ENCODE measurements at regions not wholly inside any gene's neighbourhood (a gene's known extent, or its start where the extent isn't known, plus 50 kb on each side); places are given as distances from the start of the nearest gene placed in this dataset.

DNA sequence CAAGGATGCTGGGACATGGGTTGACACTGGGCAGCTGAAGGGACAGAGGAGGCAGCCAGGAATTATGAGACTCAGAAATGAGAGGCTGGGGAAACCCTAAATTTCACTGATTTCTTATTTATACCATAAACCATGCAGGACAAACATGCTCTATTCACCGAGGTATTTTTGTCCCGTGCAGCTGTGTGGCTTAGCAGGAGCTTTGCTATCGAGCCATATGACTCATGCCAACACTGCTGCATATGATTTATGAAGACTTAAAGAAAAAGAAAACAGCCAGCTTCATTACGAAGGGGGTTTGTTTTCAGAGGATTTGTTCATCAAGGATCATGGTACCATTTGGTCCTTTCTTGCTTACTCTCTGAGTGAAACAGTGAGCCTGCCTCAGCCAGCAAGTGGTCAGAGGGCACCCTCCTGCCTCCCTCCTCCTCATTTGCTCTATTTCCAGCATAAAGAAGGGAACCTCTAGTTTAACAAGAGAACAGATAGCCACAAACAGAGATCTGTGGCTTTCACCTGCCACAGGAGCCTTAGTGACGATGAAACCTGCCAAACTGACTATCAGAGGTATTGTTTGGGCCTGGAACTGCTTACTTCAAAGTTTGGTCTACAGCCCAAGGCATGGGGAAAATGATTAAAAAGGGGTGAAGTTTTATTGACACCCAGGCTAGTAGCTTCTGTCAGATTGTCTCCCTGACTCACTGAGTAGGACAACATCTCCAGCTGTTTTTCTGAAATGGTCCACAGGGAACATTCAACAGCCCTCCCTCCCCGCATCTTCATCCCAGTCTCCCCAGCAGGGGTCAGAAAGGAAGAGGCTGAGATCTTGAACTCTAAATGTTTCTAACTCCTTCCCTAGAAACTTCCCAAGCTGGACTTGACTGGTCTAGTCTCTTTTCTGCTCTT is 80.1 kb upstream of the MAML3 start:
- peak; percentile 64 to 94 (median 90) for DNase-seq
- Histone ChIP-seq H3K4me3 (ENCODE audit: control insufficient read depth in 1 of 7, extremely low read depth in 1 of 7, insufficient read depth in 4 of 7, low read depth in 2 of 7, low read length in 6 of 7) (peak overlapping the region in 3 of 7 experiments; percentile 8 to 42 (median 41)), H3K4me1 (ENCODE audit: control extremely low read depth in 1 of 4, control insufficient read depth in 4 of 4, insufficient read depth in 4 of 4, low read length in 3 of 4) (peaks cover 23 to 44% (median 42%) of the 10 kb centered on the region in 4 experiments), H3K27ac (ENCODE audit: insufficient read depth in 1 of 2, low read depth in 1 of 2, low read length in 2 of 2, poor library complexity in 1 of 2, severe bottlenecking in 2 of 2) (no peak overlapping the region), H3K36me3 (ENCODE audit: control insufficient read depth in 4 of 4, insufficient read depth in 4 of 4, low read length in 3 of 4) (no peaks in the 10 kb centered on the region), H3K9me3 (ENCODE audit: control extremely low read depth in 1 of 5, control insufficient read depth in 4 of 5, insufficient read depth in 2 of 5, low read depth in 1 of 5, low read length in 4 of 5) (no peaks in the 10 kb centered on the region), H3K27me3 (replicated peaks in 2 of 5; ENCODE audit: control insufficient read depth in 4 of 5, insufficient read depth in 5 of 5, low read length in 4 of 5) (no peaks in the 10 kb centered on the region)
- ChIA-PET POLR2A (no interaction called here), CTCF (interaction anchor here (0.6 to 1.5 kb wide), 5 partner anchors 10 to 395 kb away, joined by 3 to 8 read pairs (median 3); no protein-coding TSS in a partner anchor)
- 22% methylated on average over 5 of the region's 6 CpGs for WGBS (ENCODE audit: insufficient coverage)

DNA sequence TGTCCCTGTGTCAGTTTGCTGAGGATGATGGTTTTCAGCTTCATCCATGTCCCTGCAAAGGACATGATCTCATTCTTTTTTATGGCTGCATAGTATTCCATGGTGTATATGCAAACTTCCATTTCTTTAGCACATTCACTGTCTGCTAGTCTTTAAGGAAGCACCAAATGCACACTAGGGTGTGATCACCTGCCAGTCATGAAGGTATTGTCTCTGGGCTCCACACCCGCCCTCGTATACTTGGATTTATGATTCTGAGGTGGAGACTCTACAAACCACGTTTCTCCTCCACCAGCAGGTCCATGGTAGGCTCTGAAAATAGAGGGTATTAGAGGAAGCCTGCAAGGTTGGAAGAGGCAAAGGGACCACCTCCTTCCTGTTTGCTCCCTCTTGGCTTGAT is 75.9 kb upstream of the MAML3 start:
- Histone ChIP-seq H3K9me3 (ENCODE audit: control extremely low read depth in 1 of 5, control insufficient read depth in 4 of 5, insufficient read depth in 2 of 5, low read depth in 1 of 5, low read length in 4 of 5) (no peaks in the 10 kb centered on the region), H3K27ac (ENCODE audit: insufficient read depth in 1 of 2, low read depth in 1 of 2, low read length in 2 of 2, poor library complexity in 1 of 2, severe bottlenecking in 2 of 2) (no peak overlapping the region), H3K4me1 (ENCODE audit: control extremely low read depth in 1 of 4, control insufficient read depth in 4 of 4, insufficient read depth in 4 of 4, low read length in 3 of 4) (peaks cover 9 to 18% (median 16%) of the 10 kb centered on the region in 4 experiments), H3K36me3 (ENCODE audit: control insufficient read depth in 4 of 4, insufficient read depth in 4 of 4, low read length in 3 of 4) (no peaks in the 10 kb centered on the region), H3K4me3 (ENCODE audit: control insufficient read depth in 1 of 7, extremely low read depth in 1 of 7, insufficient read depth in 4 of 7, low read depth in 2 of 7, low read length in 6 of 7) (no peak overlapping the region), H3K27me3 (replicated peaks in 2 of 5; ENCODE audit: control insufficient read depth in 4 of 5, insufficient read depth in 5 of 5, low read length in 4 of 5) (no peaks in the 10 kb centered on the region)
- CTCF ChIA-PET: interaction anchor here (0.9 kb wide), 1 partner anchor 127 kb away, joined by 4 read pairs; no protein-coding TSS in a partner anchor
- POLR2A ChIA-PET: no interaction called here
- DNase-seq: no peak
- no CpG with 5 or more reads among the region's 3 CpGs for WGBS (ENCODE audit: insufficient coverage)

DNA sequence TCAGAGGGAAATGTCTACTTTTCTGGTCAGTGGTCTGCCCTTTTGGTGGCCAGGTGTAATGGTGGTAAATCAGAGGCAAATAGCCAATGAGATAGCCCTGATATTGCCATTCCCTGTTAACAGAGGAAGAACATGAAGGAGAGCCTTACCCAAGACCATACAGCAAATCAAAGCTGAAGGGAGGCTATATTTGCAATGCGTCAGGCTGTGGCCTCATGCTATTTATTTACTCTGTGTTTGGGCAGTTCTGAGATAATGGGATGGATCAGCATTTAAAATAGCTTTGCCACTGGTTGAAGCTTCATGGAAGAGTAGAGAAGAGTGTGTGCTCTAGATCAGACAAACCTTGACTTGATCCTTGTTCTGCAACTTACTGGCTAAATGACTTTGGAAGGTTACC is 73.3 kb upstream of the MAML3 start:
- ChIA-PET CTCF (interaction anchor here (1.1 kb wide), 1 partner anchor 12 kb away, joined by 3 read pairs; no protein-coding TSS in a partner anchor), POLR2A (no interaction called here)
- no peak overlapping the region for H3K4me3 ChIP-seq (ENCODE audit: control insufficient read depth in 1 of 7, extremely low read depth in 1 of 7, insufficient read depth in 4 of 7, low read depth in 2 of 7, low read length in 6 of 7)
- 100% methylated on average over 1 of the region's 1 CpG for WGBS (ENCODE audit: insufficient coverage)
- DNase-seq: no peak
- no peak overlapping the region for H3K27ac ChIP-seq (ENCODE audit: insufficient read depth in 1 of 2, low read depth in 1 of 2, low read length in 2 of 2, poor library complexity in 1 of 2, severe bottlenecking in 2 of 2)
- no peaks in the 10 kb centered on the region for H3K27me3 ChIP-seq (replicated peaks in 2 of 5; ENCODE audit: control insufficient read depth in 4 of 5, insufficient read depth in 5 of 5, low read length in 4 of 5)
- peaks cover 0 to 3% (median 0%) of the 10 kb centered on the region in 4 experiments for H3K4me1 ChIP-seq (ENCODE audit: control extremely low read depth in 1 of 4, control insufficient read depth in 4 of 4, insufficient read depth in 4 of 4, low read length in 3 of 4)
- H3K9me3 ChIP-seq (ENCODE audit: control extremely low read depth in 1 of 5, control insufficient read depth in 4 of 5, insufficient read depth in 2 of 5, low read depth in 1 of 5, low read length in 4 of 5): no peaks in the 10 kb centered on the region
- no peaks in the 10 kb centered on the region for H3K36me3 ChIP-seq (ENCODE audit: control insufficient read depth in 4 of 4, insufficient read depth in 4 of 4, low read length in 3 of 4)

DNA sequence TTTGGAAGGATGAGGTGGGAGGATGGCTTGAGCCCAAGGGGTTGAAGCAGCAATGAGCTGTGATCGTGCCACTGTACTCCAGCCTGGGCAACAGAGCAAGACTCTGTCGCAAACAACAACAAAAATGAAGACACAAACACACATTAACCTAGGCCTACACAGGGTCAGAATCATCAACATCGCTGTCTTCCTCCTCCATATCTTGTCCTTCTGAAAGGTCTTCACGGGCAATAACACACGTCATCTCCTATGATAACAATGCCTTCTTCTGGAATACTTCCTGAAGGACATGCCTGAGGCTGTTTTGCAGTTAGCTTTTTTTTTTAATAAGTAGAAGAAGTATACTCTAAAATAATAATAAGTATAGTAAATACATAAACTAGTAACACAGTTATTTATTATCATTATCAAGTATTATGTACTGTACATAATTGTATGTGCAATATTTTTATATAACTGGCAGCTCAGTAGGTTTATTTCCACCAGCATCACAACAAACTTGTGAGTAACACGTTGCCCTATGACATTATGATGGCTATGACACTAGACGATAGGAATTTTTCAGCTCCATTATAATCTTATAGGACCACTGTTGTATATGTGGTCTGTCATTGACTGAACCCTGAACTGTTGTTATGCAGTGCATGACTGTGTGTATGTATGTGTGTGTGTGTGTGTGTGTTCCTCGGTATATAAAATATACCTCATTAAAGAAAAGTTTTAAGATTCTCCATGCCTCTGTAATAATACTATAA is 69.2 kb upstream of the MAML3 start:
- Histone ChIP-seq H3K27ac (ENCODE audit: insufficient read depth in 1 of 2, low read depth in 1 of 2, low read length in 2 of 2, poor library complexity in 1 of 2, severe bottlenecking in 2 of 2) (no peak overlapping the region), H3K4me1 (ENCODE audit: control extremely low read depth in 1 of 4, control insufficient read depth in 4 of 4, insufficient read depth in 4 of 4, low read length in 3 of 4) (peaks cover 0 to 6% (median 1%) of the 10 kb centered on the region in 4 experiments), H3K9me3 (ENCODE audit: control extremely low read depth in 1 of 5, control insufficient read depth in 4 of 5, insufficient read depth in 2 of 5, low read depth in 1 of 5, low read length in 4 of 5) (no peaks in the 10 kb centered on the region), H3K4me3 (ENCODE audit: control insufficient read depth in 1 of 7, extremely low read depth in 1 of 7, insufficient read depth in 4 of 7, low read depth in 2 of 7, low read length in 6 of 7) (no peak overlapping the region), H3K27me3 (replicated peaks in 2 of 5; ENCODE audit: control insufficient read depth in 4 of 5, insufficient read depth in 5 of 5, low read length in 4 of 5) (no peaks in the 10 kb centered on the region), H3K36me3 (ENCODE audit: control insufficient read depth in 4 of 4, insufficient read depth in 4 of 4, low read length in 3 of 4) (no peaks in the 10 kb centered on the region)
- CTCF ChIA-PET: interaction anchor here (0.8 to 1.4 kb wide), 4 partner anchors 11 to 22 kb away, joined by 3 to 4 read pairs (median 3); no protein-coding TSS in a partner anchor
- 100% methylated on average over 3 of the region's 8 CpGs for WGBS (ENCODE audit: insufficient coverage)
- no peak for DNase-seq
- POLR2A ChIA-PET: interaction anchor here (0.6 kb wide), 1 partner anchor 91 kb away, joined by 4 read pairs; no protein-coding TSS in a partner anchor

DNA sequence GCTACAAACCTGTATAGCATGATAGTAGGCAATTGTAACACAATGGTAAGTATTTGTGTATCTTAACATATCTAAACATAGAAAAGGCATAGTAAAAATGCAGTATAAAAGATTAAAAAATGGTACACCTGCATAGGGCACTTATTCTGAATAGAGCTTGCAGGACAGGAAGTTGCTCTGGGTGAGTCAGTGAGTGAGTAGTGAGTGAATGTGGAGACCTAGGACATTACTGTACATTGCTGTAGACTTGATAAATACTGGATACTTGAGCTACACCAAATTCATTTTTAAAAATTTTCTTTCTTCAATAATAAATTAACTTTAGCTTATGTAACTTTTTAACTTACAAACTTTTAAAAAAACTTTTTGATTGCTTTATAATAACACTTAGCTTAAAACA is 68.2 kb upstream of the MAML3 start:
- H3K27me3 ChIP-seq (replicated peaks in 2 of 5; ENCODE audit: control insufficient read depth in 4 of 5, insufficient read depth in 5 of 5, low read length in 4 of 5): no peaks in the 10 kb centered on the region
- no peaks in the 10 kb centered on the region for H3K36me3 ChIP-seq (ENCODE audit: control insufficient read depth in 4 of 4, insufficient read depth in 4 of 4, low read length in 3 of 4)
- H3K27ac ChIP-seq (ENCODE audit: insufficient read depth in 1 of 2, low read depth in 1 of 2, low read length in 2 of 2, poor library complexity in 1 of 2, severe bottlenecking in 2 of 2): no peak overlapping the region
- peaks cover 0 to 6% (median 1%) of the 10 kb centered on the region in 4 experiments for H3K4me1 ChIP-seq (ENCODE audit: control extremely low read depth in 1 of 4, control insufficient read depth in 4 of 4, insufficient read depth in 4 of 4, low read length in 3 of 4)
- DNase-seq: peak in 1 of 3 donors; percentile 46
- no peaks in the 10 kb centered on the region for H3K9me3 ChIP-seq (ENCODE audit: control extremely low read depth in 1 of 5, control insufficient read depth in 4 of 5, insufficient read depth in 2 of 5, low read depth in 1 of 5, low read length in 4 of 5)
- POLR2A ChIA-PET: no interaction called here
- CTCF ChIA-PET: interaction anchor here (0.9 to 1.4 kb wide), 4 partner anchors 10 to 22 kb away, joined by 3 to 4 read pairs (median 3); no protein-coding TSS in a partner anchor
- H3K4me3 ChIP-seq (ENCODE audit: control insufficient read depth in 1 of 7, extremely low read depth in 1 of 7, insufficient read depth in 4 of 7, low read depth in 2 of 7, low read length in 6 of 7): no peak overlapping the region

DNA sequence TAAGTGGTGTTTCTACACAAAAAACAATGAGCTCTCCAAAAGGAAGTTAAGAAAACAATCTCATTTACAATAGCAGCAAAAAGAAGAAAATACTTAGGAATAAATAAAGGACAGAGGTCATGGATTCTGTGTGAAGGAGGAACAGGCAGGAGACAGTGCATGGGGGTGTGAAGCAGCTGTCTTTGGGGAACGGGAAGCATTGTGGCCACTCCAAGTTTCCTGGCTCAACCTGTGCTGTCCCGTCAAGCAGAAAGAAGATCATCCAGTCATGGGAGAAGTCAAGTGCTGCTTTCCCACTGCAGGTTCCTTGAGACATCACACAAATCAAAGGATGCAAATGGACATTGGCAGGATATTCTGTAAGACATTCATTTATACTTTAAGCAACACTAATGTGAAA is 66.1 kb upstream of the MAML3 start:
- Histone ChIP-seq H3K9me3 (ENCODE audit: control extremely low read depth in 1 of 5, control insufficient read depth in 4 of 5, insufficient read depth in 2 of 5, low read depth in 1 of 5, low read length in 4 of 5) (no peaks in the 10 kb centered on the region), H3K36me3 (ENCODE audit: control insufficient read depth in 4 of 4, insufficient read depth in 4 of 4, low read length in 3 of 4) (no peaks in the 10 kb centered on the region), H3K27ac (ENCODE audit: insufficient read depth in 1 of 2, low read depth in 1 of 2, low read length in 2 of 2, poor library complexity in 1 of 2, severe bottlenecking in 2 of 2) (no peak overlapping the region), H3K4me1 (ENCODE audit: control extremely low read depth in 1 of 4, control insufficient read depth in 4 of 4, insufficient read depth in 4 of 4, low read length in 3 of 4) (peaks cover 0 to 10% (median 1%) of the 10 kb centered on the region in 4 experiments), H3K4me3 (ENCODE audit: control insufficient read depth in 1 of 7, extremely low read depth in 1 of 7, insufficient read depth in 4 of 7, low read depth in 2 of 7, low read length in 6 of 7) (no peak overlapping the region), H3K27me3 (replicated peaks in 2 of 5; ENCODE audit: control insufficient read depth in 4 of 5, insufficient read depth in 5 of 5, low read length in 4 of 5) (no peaks in the 10 kb centered on the region)
- WGBS (ENCODE audit: insufficient coverage): 32% methylated on average over 2 of the region's 2 CpGs
- CTCF ChIA-PET: no interaction called here
- no peak for DNase-seq
- POLR2A ChIA-PET: interaction anchor here (0.6 kb wide), 2 partner anchors 27 to 621 kb away, joined by 3 to 6 read pairs; no protein-coding TSS in a partner anchor

Measured in common myeloid progenitor, CD34-positive (primary cell).